GM19351 (cell line): ENCODE measurements at regions not wholly inside any gene's neighbourhood (a gene's known extent, or its start where the extent isn't known, plus 50 kb on each side); places are given as distances from the start of the nearest gene placed in this dataset.

ENCODE experiments used
- ATAC-seq: cut with Tn5 transposase; IDR thresholded peaks from one replicate; pipeline ENCODE4 v1.9.1; 2021; ENCODE audit warnings: mild to moderate bottlenecking, moderate library complexity; ENCODE audit not compliant: unreplicated experiment

DNA sequence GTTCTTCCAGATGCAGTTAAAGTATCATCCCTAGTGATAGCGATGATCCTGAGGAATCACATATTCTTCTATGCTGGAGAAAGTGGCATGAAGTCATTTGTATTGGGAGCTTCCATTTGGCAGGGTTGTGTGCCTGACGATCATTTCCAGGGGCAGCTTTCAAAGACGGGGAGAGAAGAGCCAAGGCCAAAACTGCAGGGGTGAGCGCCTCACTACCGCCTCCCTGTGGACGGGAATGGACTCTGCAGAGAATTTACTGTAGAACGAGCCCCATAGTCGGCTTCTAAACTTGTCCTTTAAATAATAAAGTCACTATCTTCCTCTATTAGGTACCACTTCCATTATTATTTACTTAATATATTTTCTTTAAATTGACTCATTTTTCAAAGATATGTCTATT is 555.9 kb upstream of the TMEM132C start:
- ATAC-seq: no peak

DNA sequence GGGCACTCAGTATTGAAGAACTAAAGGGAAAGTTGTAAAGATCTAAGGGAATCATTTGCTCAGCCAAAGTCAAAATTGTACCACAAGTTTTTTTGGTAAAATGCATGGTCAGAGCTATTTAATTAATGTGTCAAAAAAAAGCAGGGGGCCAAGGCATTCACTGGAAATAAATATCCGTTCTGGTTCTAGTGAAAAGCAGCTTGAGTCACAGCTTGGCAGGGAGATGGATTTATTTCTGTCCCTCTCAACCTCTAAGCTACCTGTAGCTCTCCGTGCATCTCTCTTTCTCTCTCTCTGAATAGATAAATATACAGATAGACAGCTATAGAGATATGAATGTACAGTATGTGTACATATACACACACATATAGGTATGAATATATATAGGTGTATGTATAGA is 554.4 kb upstream of the TMEM132C start:
- ATAC-seq: no peak

DNA sequence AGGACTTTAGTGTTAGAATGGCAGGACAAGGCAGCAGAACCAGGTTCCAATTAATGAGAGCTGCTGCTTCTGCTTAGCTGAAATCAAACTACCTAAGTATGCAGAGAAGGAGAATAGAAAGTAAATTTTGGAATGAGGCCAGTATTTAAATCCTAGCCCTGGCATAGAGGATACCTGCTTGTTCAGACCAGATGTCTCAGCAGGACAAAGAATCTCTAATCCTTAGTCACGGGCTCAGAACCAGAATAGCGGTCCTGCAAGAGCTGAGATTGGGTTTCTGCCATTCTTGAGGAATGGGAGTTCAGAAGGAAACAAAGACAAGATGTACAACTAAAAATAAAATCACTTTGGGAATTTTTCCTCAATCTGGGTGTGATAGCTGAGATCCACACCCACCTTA is 550.8 kb upstream of the TMEM132C start:
- no peak for ATAC-seq

DNA sequence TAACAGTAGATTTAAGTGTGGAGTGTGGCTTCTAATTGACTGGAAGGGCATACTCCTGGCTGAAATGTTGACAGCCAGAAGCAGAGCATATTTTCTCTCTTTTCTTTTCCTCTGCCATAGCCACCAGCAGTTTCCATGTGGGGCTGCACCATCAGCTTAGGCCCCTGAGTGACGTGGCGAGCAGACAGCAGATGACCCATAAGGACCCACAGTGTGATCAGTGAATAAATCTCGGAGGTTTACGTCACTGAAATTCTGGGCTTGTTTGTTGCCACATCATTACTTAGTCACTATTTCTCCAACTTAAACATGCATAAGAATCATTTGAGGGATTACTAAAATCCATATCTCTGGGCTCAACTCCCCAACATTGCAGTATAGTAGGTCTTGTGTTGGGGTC is 549.7 kb upstream of the TMEM132C start:
- no peak for ATAC-seq

DNA sequence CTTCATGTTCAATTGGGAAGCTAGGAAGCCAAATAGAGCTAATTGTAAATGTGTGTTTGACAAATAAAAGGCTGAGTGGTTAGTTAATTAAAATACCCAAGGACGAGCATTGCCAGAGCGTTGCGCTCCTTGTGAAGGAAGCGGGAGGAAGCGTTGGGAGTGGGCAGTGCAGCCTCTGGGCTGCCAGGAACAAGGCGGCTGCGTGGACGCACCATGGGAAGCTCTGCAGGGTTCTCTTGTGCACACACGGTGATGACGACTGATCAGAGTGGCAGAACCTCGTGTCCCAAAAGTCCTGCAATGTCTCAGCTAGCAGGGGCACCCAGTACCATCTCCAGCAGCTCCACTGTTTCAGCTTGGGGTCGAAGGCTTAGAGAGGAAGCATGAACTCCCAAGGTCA is 546.6 kb upstream of the TMEM132C start:
- ATAC-seq: no peak

DNA sequence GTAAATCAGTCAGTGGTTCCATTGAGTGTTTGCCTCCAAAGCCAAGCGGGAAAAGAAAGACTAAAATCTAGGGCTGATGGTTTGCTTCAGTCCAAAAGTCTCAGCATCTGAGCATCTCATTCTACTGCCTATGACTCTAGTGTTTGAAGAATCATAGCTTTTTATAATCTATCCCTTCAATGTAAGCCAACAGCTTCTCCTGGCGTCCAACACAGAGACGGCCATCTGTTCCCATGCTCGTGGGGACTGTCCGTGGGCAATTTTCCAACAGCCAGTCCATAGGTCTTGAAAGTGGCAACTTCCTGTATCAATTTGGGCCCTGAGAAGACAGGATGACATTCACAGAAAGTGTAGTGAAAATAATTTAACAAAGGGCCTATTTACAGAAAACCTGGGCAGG is 544.4 kb upstream of the TMEM132C start:
- ATAC-seq: no peak

DNA sequence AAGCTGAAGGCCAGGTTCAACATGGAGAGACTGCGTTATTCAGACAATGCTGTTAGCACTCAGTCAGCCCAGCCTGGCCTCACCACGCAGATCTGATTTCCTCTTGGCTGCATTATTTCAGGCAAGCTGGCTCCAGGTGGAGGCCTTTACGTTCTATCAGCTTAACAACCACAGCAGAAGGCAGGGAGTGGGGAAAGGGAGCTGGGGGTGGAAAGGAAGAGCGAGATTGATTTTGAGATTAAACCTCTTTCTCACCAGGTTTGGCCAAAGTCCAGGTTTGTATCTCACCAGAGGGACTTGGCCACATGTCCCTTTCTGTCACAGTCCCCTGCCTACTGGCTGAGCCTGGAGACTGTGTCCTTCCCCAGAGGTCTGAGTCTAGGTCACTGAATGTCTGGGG is 543.7 kb upstream of the TMEM132C start:
- ATAC-seq: no peak

DNA sequence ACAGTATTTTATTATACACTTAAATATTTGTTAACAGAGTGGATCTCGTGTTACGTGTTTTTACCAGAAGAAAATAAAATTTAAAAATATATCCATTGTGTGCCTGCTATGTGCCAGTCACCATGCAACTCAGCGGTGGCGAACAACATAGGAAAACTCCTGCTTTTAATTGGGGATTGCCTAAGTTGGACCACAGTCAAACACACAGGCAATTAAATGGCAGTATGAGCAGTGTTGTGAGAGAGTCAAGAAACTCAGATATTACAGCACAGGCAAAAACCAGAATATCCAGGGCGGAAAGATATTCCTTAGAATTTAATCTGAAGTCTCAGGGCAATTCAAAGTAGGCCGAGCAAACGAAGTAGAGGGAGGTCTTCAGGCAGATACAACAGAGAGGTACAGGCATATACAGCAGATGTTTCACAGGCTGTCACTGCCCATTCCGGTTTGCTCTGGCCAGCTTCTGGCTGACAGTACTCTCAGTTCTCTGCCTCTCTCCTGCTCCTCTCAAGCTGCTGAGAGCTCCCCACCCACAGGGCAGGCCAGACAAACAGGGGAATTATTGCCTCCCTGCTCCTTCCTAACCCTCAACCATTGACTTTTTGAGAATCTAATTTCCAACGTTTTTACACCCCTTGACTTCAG is 540.2 kb upstream of the TMEM132C start:
- ATAC-seq: no peak

DNA sequence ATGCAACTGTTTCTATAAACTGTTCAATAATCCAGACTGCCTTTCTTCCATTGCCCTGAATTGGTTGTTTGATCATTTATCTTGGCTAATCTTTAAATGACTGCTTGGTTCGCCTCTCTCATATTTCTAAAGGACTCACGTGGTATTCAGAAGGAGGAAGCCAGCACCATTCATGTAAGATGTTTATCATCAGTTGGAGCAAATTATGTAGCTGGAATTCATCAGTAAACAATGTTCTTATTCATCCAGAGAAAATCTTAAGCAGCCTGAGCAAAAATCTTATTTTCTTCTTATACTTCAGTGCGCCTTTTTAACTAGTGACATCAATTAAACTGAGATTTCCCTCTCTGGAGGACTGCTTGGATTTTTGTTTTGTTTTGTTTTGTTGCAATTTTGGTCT is 538.7 kb upstream of the TMEM132C start:
- no peak for ATAC-seq

DNA sequence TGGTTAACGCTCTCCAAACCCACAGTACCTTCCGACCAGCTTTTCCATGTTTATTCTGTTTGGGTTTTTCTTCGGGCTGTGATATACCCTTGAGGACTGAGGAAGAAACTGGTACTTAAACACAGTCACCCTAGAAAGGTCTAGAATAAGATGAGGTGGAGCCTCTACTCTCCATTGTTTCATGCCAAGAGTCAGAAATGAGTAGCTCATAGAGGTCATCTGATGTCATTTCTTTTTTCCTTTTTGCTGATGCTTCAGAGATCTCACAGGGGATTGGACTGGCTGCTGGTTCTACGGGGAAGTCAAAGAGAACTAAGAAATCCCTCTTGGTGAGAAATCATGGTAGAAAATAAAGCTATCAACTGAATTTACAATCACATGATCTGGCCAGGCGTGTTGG is 538.2 kb upstream of the TMEM132C start:
- no peak for ATAC-seq

DNA sequence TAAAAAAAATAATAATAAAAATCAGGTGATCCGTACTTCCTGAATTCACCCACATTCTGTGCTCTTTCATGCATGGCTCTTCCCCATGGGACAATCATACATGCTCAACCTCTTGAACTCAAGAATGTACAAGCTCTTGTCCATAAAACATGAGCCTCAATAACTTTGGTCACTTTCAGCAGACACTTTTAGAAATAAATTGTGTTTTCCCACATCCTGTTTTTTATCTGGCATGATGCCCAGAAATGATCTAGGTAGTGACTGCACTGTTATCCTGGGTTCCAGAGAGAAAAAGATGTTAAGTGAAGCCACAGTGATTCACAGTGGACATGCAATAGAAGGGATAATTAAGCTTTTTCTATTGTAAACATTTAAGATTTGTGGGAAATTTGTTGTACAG is 537.6 kb upstream of the TMEM132C start:
- ATAC-seq: no peak

DNA sequence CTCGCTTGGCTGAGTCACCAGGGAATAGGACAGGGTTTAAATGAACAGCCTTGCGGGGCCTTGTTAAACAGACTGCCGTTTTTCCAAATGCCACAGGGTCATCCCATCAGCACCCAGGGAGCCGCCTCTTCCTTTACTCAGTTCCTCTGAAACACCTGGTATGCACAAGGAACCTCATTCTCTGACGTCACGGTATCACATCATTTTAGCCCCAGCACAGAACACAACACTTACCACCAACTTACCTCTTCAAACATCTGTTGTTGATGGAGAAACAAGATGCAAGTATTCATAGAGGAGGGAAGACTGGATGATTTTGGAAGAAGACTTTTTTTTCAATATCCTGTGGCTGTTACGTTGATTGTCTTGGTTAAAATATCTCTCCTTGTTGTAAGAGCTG is 535.3 kb upstream of the TMEM132C start:
- no peak for ATAC-seq

DNA sequence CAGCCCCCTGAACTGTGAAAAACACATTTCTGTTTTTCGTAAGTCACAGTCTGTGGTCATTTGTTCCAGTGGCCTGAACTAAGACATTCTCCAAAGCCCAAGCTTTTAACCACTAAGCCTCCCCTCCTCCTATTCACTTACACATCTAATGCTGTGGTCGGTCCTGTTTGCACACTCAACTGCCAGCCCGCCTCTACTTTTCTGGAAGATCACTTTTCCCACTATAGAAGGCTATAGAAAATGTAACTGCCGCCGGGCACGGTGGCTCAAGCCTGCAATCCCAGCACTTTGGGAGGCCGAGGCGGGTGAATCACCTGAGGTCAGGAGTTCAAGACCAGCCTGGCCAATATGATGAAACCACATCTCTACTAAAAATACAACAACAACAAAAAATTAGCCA is 524.7 kb upstream of the TMEM132C start:
- ATAC-seq: no peak

DNA sequence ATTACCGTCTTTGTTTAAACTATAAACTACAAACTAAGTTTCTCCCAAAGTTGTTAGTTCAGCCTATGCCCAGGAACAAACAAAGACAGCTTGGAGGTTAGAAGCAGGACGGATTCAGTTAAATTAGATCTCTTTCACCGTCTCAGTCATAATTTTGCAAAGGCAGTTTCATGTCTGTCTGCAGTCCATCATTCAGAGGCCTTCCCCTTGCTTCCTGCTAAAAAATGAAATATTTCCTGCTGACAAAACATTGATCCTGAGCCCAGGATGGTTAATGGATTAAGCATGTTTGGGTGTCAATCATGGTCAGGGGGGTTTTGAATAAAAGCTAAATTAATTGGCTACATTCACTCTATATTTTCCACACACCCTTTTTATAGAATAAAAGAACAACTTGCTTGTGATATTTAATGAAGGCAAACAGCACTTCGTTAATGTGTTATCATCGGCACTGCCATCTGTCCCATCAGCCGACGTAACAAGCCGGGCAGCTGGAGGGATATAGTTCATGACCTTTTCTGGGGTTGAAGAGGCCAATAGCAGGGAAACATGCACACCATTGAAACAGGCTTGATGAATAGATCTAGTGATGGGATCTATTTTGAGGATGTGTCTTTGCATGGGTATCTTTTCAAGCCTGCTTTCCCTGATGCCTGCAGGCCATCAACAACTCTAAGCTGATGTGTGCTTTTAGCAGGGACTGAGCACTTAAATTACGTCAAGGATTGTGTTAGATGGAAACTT is 521.3 kb upstream of the TMEM132C start:
- ATAC-seq: no peak

DNA sequence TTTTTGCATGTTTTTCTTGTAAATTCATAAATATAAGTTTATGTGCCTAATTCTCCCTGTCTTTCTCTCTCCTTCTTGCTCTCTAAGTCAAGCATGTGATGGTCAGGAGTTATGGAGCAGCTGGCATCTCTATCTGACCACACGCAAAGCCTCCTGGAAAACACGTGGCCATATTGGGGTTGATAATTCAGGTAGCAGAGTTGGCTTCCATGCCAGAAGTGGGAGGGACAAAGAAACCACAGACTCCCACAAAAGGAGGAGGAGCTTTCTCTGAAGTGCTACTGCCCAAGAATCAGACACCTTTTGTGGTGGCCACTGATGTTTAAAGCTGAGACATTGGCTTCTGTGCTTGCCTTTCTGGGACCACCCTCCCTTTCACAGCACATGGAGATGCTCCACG is 517.6 kb upstream of the TMEM132C start:
- no peak for ATAC-seq

DNA sequence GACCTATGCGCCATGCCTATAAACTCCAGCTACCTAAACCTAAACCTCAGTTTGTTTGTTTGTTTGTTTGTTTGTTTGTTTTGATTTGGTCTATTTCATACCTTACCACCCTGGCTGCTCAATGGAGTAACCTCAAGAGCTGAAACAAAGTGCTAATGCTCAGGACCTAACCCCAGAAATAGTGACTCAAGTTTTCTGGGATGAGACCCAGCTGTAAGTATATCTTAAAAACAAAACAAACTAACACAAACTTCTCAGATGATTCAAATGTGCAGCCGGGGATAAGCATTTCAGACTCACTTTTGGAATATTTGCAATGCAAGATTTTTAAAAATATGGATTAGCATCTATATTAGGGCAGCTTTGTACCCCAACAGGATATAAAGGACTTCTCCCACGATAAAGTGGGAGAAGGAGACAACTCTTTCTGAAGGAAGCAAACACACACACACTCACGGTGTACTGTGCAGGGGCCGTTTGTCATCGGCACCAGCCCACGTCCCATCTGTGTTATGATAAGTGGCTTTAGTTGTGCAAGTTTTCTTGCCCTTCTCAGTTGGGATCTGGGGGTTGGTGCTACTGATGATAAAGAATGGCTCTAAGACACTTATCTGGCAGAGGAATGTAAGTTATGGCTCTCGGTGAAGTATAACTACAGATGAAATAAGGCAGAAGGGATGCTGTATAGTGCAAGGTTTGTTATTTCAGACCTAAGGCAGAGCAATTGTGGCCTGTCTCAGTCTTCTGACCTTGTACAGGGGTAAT is 516.7 kb upstream of the TMEM132C start:
- no peak for ATAC-seq

DNA sequence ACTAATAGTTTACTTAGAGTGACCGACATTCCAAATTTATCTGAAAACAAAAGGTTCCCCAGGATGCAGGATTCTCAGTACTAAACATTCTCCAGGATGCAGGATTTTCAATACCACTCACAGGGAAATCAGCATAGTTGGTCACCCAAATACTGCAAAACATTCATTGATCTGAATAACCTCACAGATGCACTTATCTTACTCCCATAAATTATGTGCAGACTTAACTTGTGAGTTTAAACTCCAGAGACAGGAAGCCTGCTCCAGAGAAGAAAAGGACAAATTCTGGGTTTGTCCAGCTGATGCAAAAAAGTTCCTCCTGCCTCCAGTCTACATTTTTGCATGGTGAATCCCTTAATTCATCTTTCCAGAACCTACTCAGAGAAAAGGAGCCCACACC is 514.2 kb upstream of the TMEM132C start:
- no peak for ATAC-seq

DNA sequence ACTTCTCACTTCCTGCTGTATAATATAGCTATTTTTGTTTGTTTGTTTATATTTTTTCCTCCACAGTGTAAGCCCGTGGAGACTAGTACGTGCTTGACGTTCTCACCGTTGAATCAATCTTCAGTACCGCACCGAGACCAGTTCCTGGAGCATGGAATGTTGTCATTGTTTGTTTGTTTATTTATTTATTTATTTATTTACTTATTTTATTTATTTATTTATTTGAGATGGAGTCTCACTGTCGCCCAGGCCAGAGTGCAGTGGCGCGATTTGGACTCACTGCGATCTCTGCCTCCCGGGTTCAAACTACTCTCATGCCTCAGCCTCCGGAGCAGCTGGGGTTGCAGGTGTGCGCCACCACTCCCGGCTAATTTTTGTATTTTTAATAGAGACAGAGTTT is 506.6 kb upstream of the TMEM132C start:
- no peak for ATAC-seq

DNA sequence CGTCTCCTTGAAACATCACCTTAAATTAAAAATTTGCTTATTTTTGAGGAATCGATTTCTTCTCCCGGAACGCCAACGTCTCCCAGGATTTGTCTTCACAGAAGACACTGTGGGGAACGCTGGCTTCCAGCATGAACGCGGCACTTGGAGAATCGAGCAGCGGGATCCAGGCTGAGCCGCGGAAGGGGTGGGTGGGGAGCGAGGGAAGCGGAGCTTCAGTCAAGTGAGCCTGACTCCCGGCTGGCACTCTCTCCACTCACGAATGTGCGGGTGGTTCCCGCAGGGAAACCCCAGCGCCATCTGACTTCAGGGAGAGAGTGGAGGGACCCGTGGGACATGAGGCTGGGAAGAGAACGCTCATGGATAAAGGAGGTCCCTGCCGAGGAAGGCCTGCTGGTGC is 506.0 kb upstream of the TMEM132C start:
- no peak for ATAC-seq

DNA sequence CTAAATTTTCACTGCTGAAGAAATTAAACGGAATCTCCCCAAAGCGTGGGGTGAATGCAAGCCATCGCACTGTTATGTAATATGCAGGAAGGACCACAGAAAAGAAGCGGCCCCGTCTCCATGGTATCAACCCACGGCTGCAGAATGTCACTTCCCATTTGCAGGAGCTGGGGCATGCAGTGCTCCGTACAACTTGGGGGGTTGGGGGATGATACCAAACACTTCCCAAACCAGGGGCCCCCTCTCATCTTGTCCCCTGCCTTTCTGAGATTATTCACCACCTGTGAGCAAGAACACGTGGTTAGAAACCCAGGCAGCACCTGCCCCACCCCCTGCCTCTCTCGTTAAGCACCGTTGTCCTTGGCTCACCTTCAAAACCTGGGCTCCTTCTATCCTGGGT is 505.1 kb upstream of the TMEM132C start:
- ATAC-seq: no peak

DNA sequence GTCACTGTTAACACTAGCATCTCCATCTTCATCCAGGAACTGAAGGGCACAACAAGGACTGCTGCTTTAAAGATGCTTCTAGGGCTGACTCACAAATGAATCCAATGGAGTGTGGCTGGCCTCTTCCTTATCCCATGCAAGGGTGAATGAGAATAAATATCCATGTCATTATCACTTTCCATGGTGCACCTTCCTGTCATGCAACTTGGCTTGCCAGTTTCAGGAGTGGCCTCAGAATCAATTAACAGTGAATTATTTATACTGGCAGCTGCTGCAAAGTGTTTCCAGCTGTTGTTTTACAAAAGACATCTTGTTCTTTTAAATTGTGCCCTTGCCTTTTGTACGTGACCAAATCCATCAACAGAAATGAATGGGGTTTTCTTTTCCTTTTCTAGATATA is 499.3 kb upstream of the TMEM132C start:
- ATAC-seq: no peak

DNA sequence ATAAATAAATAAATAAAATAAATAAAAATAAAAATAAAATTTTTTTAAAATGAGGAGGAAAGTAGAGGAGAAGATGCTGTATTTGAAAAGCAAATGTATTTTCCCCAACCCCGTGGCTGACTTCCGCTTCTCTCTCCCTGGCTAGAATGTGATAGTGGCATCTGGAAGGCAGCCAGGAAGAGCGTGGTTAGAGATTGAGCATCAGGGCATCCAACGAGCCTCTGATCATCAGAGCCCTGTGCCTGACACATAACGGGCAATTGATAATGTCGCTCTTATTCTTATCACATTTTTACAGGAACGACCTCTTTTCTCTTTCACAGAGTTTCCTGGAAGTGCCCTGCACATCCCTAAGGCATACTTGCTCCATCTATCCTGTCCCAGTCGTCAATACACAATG is 496.9 kb upstream of the TMEM132C start:
- no peak for ATAC-seq
